GM23338 (cell line): ENCODE measurements at regions not wholly inside any gene's neighbourhood (a gene's known extent, or its start where the extent isn't known, plus 50 kb on each side); places are given as distances from the start of the nearest gene placed in this dataset.

Source experiments
- CREB1 ChIP-seq: fragments of 250-450 bp; sonication (Bioruptor Pico); IDR thresholded peaks from 2 replicates; pipeline ENCODE4 v1.5.0; 2020; ENCODE audit warnings: low read depth, mild to moderate bottlenecking, moderate library complexity
- ETS1 ChIP-seq: IDR thresholded peaks from 2 replicates; pipeline ENCODE4 v1.6.1; 2016; ENCODE audit warnings: antibody characterized with exemption
- EZH2 ChIP-seq: fragments of 200-600 bp; sonication (generic); IDR thresholded peaks from one replicate; pipeline ENCODE4 v1.8.0; 2017; ENCODE audit warnings: antibody characterized with exemption, mild to moderate bottlenecking, low read depth; ENCODE audit not compliant: unreplicated experiment
- EZH2phosphoT487 ChIP-seq: fragments of 200-600 bp; sonication (generic); IDR thresholded peaks from one replicate; pipeline ENCODE4 v1.8.1; 2018; ENCODE audit warnings: antibody characterized with exemption; ENCODE audit not compliant: unreplicated experiment
- JUNB ChIP-seq: IDR thresholded peaks from one replicate; pipeline ENCODE4 v1.6.1; 2016; ENCODE audit warnings: antibody characterized with exemption; ENCODE audit not compliant: unreplicated experiment
- NANOG ChIP-seq: IDR thresholded peaks from 2 replicates; pipeline ENCODE4 v1.6.1; 2016; ENCODE audit warnings: antibody characterized with exemption, borderline replicate concordance
- REST ChIP-seq: IDR thresholded peaks from one replicate; pipeline ENCODE4 v1.6.1; 2018; ENCODE audit warnings: antibody characterized with exemption; ENCODE audit not compliant: unreplicated experiment
- STAT1 ChIP-seq: IDR thresholded peaks from one replicate; pipeline ENCODE4 v1.6.1; 2016; ENCODE audit warnings: antibody characterized with exemption; ENCODE audit not compliant: unreplicated experiment
- TF ChIP-seq, protein P1 (sequence below): fragments of 250-450 bp; sonication (Bioruptor Pico); IDR thresholded peaks from 2 replicates; pipeline ENCODE4 v1.5.0; 2020; ENCODE audit warnings: mild to moderate bottlenecking, moderate library complexity
- TF ChIP-seq, protein P2 (sequence below), 2 experiments: fragments of 200-600 bp in 1 of 2; sonication (generic) in 1 of 2; conservative IDR thresholded peaks; 2 replicates each; pipeline versions ENCODE4 v1.5.1 to v1.6.1; 2016 to 2017; ENCODE audit warnings: antibody characterized with exemption in 2 of 2, low read depth in 2 of 2, mild to moderate bottlenecking in 2 of 2, moderate library complexity in 1 of 2

- TF ChIP-seq, protein P1, sequence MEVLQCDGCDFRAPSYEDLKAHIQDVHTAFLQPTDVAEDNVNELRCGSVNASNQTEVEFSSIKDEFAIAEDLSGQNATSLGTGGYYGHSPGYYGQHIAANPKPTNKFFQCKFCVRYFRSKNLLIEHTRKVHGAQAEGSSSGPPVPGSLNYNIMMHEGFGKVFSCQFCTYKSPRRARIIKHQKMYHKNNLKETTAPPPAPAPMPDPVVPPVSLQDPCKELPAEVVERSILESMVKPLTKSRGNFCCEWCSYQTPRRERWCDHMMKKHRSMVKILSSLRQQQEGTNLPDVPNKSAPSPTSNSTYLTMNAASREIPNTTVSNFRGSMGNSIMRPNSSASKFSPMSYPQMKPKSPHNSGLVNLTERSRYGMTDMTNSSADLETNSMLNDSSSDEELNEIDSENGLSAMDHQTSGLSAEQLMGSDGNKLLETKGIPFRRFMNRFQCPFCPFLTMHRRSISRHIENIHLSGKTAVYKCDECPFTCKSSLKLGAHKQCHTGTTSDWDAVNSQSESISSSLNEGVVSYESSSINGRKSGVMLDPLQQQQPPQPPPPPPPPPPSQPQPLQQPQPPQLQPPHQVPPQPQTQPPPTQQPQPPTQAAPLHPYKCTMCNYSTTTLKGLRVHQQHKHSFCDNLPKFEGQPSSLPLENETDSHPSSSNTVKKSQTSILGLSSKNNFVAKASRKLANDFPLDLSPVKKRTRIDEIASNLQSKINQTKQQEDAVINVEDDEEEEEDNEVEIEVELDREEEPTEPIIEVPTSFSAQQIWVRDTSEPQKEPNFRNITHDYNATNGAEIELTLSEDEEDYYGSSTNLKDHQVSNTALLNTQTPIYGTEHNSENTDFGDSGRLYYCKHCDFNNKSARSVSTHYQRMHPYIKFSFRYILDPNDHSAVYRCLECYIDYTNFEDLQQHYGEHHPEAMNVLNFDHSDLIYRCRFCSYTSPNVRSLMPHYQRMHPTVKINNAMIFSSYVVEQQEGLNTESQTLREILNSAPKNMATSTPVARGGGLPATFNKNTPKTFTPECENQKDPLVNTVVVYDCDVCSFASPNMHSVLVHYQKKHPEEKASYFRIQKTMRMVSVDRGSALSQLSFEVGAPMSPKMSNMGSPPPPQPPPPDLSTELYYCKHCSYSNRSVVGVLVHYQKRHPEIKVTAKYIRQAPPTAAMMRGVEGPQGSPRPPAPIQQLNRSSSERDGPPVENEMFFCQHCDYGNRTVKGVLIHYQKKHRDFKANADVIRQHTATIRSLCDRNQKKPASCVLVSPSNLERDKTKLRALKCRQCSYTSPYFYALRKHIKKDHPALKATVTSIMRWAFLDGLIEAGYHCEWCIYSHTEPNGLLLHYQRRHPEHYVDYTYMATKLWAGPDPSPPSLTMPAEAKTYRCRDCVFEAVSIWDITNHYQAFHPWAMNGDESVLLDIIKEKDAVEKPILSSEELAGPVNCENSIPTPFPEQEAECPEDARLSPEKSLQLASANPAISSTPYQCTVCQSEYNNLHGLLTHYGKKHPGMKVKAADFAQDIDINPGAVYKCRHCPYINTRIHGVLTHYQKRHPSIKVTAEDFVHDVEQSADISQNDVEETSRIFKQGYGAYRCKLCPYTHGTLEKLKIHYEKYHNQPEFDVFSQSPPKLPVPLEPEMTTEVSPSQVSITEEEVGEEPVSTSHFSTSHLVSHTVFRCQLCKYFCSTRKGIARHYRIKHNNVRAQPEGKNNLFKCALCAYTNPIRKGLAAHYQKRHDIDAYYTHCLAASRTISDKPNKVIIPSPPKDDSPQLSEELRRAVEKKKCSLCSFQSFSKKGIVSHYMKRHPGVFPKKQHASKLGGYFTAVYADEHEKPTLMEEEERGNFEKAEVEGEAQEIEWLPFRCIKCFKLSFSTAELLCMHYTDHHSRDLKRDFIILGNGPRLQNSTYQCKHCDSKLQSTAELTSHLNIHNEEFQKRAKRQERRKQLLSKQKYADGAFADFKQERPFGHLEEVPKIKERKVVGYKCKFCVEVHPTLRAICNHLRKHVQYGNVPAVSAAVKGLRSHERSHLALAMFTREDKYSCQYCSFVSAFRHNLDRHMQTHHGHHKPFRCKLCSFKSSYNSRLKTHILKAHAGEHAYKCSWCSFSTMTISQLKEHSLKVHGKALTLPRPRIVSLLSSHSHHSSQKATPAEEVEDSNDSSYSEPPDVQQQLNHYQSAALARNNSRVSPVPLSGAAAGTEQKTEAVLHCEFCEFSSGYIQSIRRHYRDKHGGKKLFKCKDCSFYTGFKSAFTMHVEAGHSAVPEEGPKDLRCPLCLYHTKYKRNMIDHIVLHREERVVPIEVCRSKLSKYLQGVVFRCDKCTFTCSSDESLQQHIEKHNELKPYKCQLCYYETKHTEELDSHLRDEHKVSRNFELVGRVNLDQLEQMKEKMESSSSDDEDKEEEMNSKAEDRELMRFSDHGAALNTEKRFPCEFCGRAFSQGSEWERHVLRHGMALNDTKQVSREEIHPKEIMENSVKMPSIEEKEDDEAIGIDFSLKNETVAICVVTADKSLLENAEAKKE (CRISPR knock-in tag), result no peak
- TF ChIP-seq EZH2phosphoT487 (no peak), NANOG (no peak), JUNB (no peak), ETS1 (no peak), STAT1 (no peak), CREB1 (CRISPR knock-in tag) (no peak), EZH2 (no peak), REST (no peak)
- TF ChIP-seq, protein P2, sequence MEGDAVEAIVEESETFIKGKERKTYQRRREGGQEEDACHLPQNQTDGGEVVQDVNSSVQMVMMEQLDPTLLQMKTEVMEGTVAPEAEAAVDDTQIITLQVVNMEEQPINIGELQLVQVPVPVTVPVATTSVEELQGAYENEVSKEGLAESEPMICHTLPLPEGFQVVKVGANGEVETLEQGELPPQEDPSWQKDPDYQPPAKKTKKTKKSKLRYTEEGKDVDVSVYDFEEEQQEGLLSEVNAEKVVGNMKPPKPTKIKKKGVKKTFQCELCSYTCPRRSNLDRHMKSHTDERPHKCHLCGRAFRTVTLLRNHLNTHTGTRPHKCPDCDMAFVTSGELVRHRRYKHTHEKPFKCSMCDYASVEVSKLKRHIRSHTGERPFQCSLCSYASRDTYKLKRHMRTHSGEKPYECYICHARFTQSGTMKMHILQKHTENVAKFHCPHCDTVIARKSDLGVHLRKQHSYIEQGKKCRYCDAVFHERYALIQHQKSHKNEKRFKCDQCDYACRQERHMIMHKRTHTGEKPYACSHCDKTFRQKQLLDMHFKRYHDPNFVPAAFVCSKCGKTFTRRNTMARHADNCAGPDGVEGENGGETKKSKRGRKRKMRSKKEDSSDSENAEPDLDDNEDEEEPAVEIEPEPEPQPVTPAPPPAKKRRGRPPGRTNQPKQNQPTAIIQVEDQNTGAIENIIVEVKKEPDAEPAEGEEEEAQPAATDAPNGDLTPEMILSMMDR (conservative IDR thresholded peaks at IDR 0.05; ENCODE audit: low read depth in 2 of 2), result no peak
Observed at GRCh38 chr2:139643139-139643538, 862.9 kb upstream of the NXPH2 start (continued).
